GM23338 (cell line): ENCODE measurements at regions not wholly inside any gene's neighbourhood (a gene's known extent, or its start where the extent isn't known, plus 50 kb on each side); places are given as distances from the start of the nearest gene placed in this dataset.

Source experiments
- ATAC-seq: fragments of 200-7000 bp; cut with Tn5 transposase; 3 replicates; pipeline ENCODE4 v1.9.1; 2020
- DNase-seq: peaks from one replicate; pipeline ENCODE4 v3.0.0-alpha.2; 2015; ENCODE audit warnings: low spot score
- H2AFZ ChIP-seq: fragments of 200-600 bp; sonication (generic); 2 replicates; pipeline ENCODE4 v1.8.0; 2016; ENCODE audit warnings: antibody characterized with exemption, mild to moderate bottlenecking, moderate library complexity
- H3F3A ChIP-seq: fragments of 200-600 bp; sonication (generic); replicated peaks from 2 replicates; pipeline ENCODE4 v1.8.0; 2017; ENCODE audit warnings: antibody characterized with exemption, mixed run types, low read depth
- H3K27ac ChIP-seq: fragments of 200-600 bp; sonication (generic); 2 replicates; pipeline ENCODE4 v1.6.1; 2016; ENCODE audit warnings: low read depth
- H3K27me3 ChIP-seq: fragments of 200-600 bp; sonication (generic); 2 replicates; pipeline ENCODE4 v1.8.0; 2016; ENCODE audit warnings: mild to moderate bottlenecking, mixed run types, moderate library complexity; ENCODE audit not compliant: insufficient read depth
- H3K36me3 ChIP-seq: fragments of 200-600 bp; sonication (generic); 2 replicates; pipeline ENCODE4 v1.8.0; 2016; ENCODE audit warnings: mild to moderate bottlenecking; ENCODE audit not compliant: insufficient read depth
- H3K4me1 ChIP-seq: fragments of 200-600 bp; sonication (generic); 2 replicates; pipeline ENCODE4 v1.8.0; 2016; ENCODE audit warnings: mild to moderate bottlenecking, moderate library complexity; ENCODE audit not compliant: insufficient read depth
- H3K4me2 ChIP-seq: fragments of 200-600 bp; sonication (generic); 2 replicates; pipeline ENCODE4 v1.7.1; 2017; ENCODE audit warnings: mixed run types
- H3K4me3 ChIP-seq: fragments of 200-600 bp; sonication (generic); 2 replicates; pipeline ENCODE4 v1.6.1; 2016; ENCODE audit warnings: mixed run types
- H3K79me2 ChIP-seq: fragments of 200-600 bp; sonication (generic); replicated peaks from 2 replicates; pipeline ENCODE4 v1.8.0; 2017; ENCODE audit warnings: mild to moderate bottlenecking; ENCODE audit not compliant: insufficient read depth
- H3K9me2 ChIP-seq: fragments of 200-600 bp; sonication (generic); 2 replicates; pipeline ENCODE4 v1.8.0; 2017; ENCODE audit not compliant: insufficient read depth
- H4K20me1 ChIP-seq: fragments of 200-600 bp; sonication (generic); replicated peaks from 2 replicates; pipeline ENCODE4 v1.8.0; 2017; ENCODE audit warnings: mild to moderate bottlenecking; ENCODE audit not compliant: insufficient read depth
- H3K27ac Mint-ChIP-seq: 2 replicates; pipeline ENCODE4 v1.8.0; 2020; ENCODE audit warnings: inconsistent platforms, mild to moderate bottlenecking, moderate library complexity, mixed read lengths
- H3K27me3 Mint-ChIP-seq: 3 replicates; pipeline ENCODE4 v1.8.0; 2022; ENCODE audit warnings: low read depth, mild to moderate bottlenecking, moderate library complexity, mixed read lengths, inconsistent platforms; ENCODE audit not compliant: insufficient read depth, poor library complexity
- H3K36me3 Mint-ChIP-seq: 3 replicates; pipeline ENCODE4 v1.8.0; 2021; ENCODE audit warnings: low read depth, mild to moderate bottlenecking, inconsistent platforms, moderate library complexity, mixed read lengths
- H3K4me1 Mint-ChIP-seq: 3 replicates; pipeline ENCODE4 v1.8.0; 2020; ENCODE audit warnings: mild to moderate bottlenecking, inconsistent platforms, mixed read lengths
- H3K4me3 Mint-ChIP-seq: 3 replicates; pipeline ENCODE4 v1.8.0; 2021; ENCODE audit warnings: moderate library complexity, mild to moderate bottlenecking, inconsistent platforms, mixed read lengths
- H3K9me3 Mint-ChIP-seq: 3 replicates; pipeline ENCODE4 v1.8.0; 2020; ENCODE audit warnings: moderate library complexity, mild to moderate bottlenecking, inconsistent platforms, mixed read lengths
- CREB1 ChIP-seq: fragments of 250-450 bp; sonication (Bioruptor Pico); IDR thresholded peaks from 2 replicates; pipeline ENCODE4 v1.5.0; 2020; ENCODE audit warnings: low read depth, mild to moderate bottlenecking, moderate library complexity
- CTCF ChIP-seq, 2 experiments: fragments of 200-600 bp in 1 of 2; sonication (generic) in 1 of 2; conservative IDR thresholded peaks; 2 replicates each; pipeline versions ENCODE4 v1.5.1 to v1.6.1; 2016 to 2017; ENCODE audit warnings: antibody characterized with exemption in 2 of 2, low read depth in 2 of 2, mild to moderate bottlenecking in 2 of 2, moderate library complexity in 1 of 2
- ETS1 ChIP-seq: IDR thresholded peaks from 2 replicates; pipeline ENCODE4 v1.6.1; 2016; ENCODE audit warnings: antibody characterized with exemption
- EZH2 ChIP-seq: fragments of 200-600 bp; sonication (generic); IDR thresholded peaks from one replicate; pipeline ENCODE4 v1.8.0; 2017; ENCODE audit warnings: antibody characterized with exemption, mild to moderate bottlenecking, low read depth; ENCODE audit not compliant: unreplicated experiment
- EZH2phosphoT487 ChIP-seq: fragments of 200-600 bp; sonication (generic); IDR thresholded peaks from one replicate; pipeline ENCODE4 v1.8.1; 2018; ENCODE audit warnings: antibody characterized with exemption; ENCODE audit not compliant: unreplicated experiment
- JUNB ChIP-seq: IDR thresholded peaks from one replicate; pipeline ENCODE4 v1.6.1; 2016; ENCODE audit warnings: antibody characterized with exemption; ENCODE audit not compliant: unreplicated experiment
- NANOG ChIP-seq: IDR thresholded peaks from 2 replicates; pipeline ENCODE4 v1.6.1; 2016; ENCODE audit warnings: antibody characterized with exemption, borderline replicate concordance
- POLR2AphosphoS5 ChIP-seq: IDR thresholded peaks from 2 replicates; pipeline ENCODE4 v1.6.1; 2016; ENCODE audit warnings: antibody characterized with exemption, low read depth
- REST ChIP-seq: IDR thresholded peaks from one replicate; pipeline ENCODE4 v1.6.1; 2018; ENCODE audit warnings: antibody characterized with exemption; ENCODE audit not compliant: unreplicated experiment
- STAT1 ChIP-seq: IDR thresholded peaks from one replicate; pipeline ENCODE4 v1.6.1; 2016; ENCODE audit warnings: antibody characterized with exemption; ENCODE audit not compliant: unreplicated experiment
- ZNF114 ChIP-seq: fragments of 250-450 bp; sonication (Bioruptor Pico); IDR thresholded peaks from 2 replicates; pipeline ENCODE4 v1.5.0; 2020; ENCODE audit warnings: mild to moderate bottlenecking, moderate library complexity
- ZNF331 ChIP-seq: fragments of 250-450 bp; sonication (Bioruptor Pico); IDR thresholded peaks from 2 replicates; pipeline ENCODE4 v1.5.0; 2020; ENCODE audit warnings: low read depth, mild to moderate bottlenecking, moderate library complexity
- ZNF462 ChIP-seq: fragments of 250-450 bp; sonication (Bioruptor Pico); IDR thresholded peaks from 2 replicates; pipeline ENCODE4 v1.5.0; 2020; ENCODE audit warnings: mild to moderate bottlenecking, moderate library complexity

GRCh38 chr10:90635111-90635765 lies 222.6 kb downstream of the HTR7 start:
- H3K27me3 Mint-ChIP-seq: no peaks in the 10 kb centered on the region
- Histone ChIP-seq H2AFZ (no peak overlapping the region; the same call in 1 of the 2 replicates), H3K36me3 (no peaks in the 10 kb centered on the region), H3K4me1 (peaks cover 12% of the 10 kb centered on the region), H3K27ac (no peak overlapping the region), H4K20me1 (no peaks in the 10 kb centered on the region), H3K4me3 (no peak overlapping the region), H3K79me2 (no peaks in the 10 kb centered on the region), H3K9me2 (no peaks in the 10 kb centered on the region), H3F3A (no peaks in the 10 kb centered on the region), H3K27me3 (no peaks in the 10 kb centered on the region), H3K4me2 (0 out of 2 replicates have a peak overlapping the region, but pooled peaks have one; percentile 33)
- peaks cover 3% of the 10 kb centered on the region; the same call in 1 of the 3 replicates for H3K36me3 Mint-ChIP-seq
- H3K4me1 Mint-ChIP-seq: peaks cover 42% of the 10 kb centered on the region
- no peaks in the 10 kb centered on the region for H3K9me3 Mint-ChIP-seq
- TF ChIP-seq ETS1: no peak
- TF ChIP-seq STAT1: no peak
- no peak for TF ChIP-seq ZNF331 (CRISPR knock-in tag)
- no peak for TF ChIP-seq ZNF462 (CRISPR knock-in tag)
- TF ChIP-seq POLR2AphosphoS5: no peak
- no peak for TF ChIP-seq NANOG
- no peak for TF ChIP-seq JUNB
- TF ChIP-seq CREB1 (CRISPR knock-in tag): no peak
- no peak for TF ChIP-seq EZH2phosphoT487
- no peak for TF ChIP-seq ZNF114 (CRISPR knock-in tag)
- no peak for TF ChIP-seq EZH2
- no peak for TF ChIP-seq REST
- no peak for TF ChIP-seq CTCF (conservative IDR thresholded peaks at IDR 0.05; ENCODE audit: low read depth in 2 of 2)
- H3K27ac Mint-ChIP-seq: peak overlapping the region; percentile 90
- peak; percentile 21 for DNase-seq
- peak; percentile 91 for ATAC-seq
- no peak overlapping the region for H3K4me3 Mint-ChIP-seq
